Tibial nerve (tissue), 4 donors: ENCODE measurements at regions not wholly inside any gene's neighbourhood (a gene's known extent, or its start where the extent isn't known, plus 50 kb on each side); places are given as distances from the start of the nearest gene placed in this dataset.

Experiments used
- DNase-seq, 2 donors: peaks; one replicate each; pipeline ENCODE4 v3.0.0-alpha.2; 2019; ENCODE audit warnings: low spot score in 2 of 2
- H3K27ac ChIP-seq, 4 donors: fragments of 200-600 bp; sonication (generic) in 3 of 4; one replicate each; pipeline ENCODE4 v1.5.1; 2017 to 2019; ENCODE audit warnings: mild to moderate bottlenecking in 1 of 4
- H3K27me3 ChIP-seq, 2 donors: fragments of 200-600 bp; sonication (generic) in 1 of 2; one replicate each; pipeline versions ENCODE4 v1.5.1 to v1.6.0; 2017 to 2019
- H3K36me3 ChIP-seq, 3 donors: fragments of 200-600 bp; sonication (generic); one replicate each; pipeline ENCODE4 v1.5.1; 2018 to 2019
- H3K4me1 ChIP-seq, 4 donors: fragments of 200-600 bp; sonication (generic) in 3 of 4; one replicate each; pipeline ENCODE4 v1.5.1; 2017 to 2019
- H3K4me3 ChIP-seq, 4 donors: fragments of 200-600 bp; sonication (generic) in 3 of 4; one replicate each; pipeline ENCODE4 v1.5.1; 2017 to 2019; ENCODE audit warnings: mild to moderate bottlenecking in 1 of 4, moderate library complexity in 1 of 4
- H3K9me3 ChIP-seq, 4 donors: fragments of 200-600 bp; sonication (generic) in 3 of 4; one replicate each; pipeline ENCODE4 v1.5.1; 2017 to 2019
- EP300 ChIP-seq, 2 donors: sonication (generic); formaldehyde crosslinking; IDR thresholded peaks; one replicate each; pipeline ENCODE4 v1.6.1; 2017; ENCODE audit warnings: antibody characterized with exemption in 2 of 2, mild to moderate bottlenecking in 1 of 2
- POLR2A ChIP-seq, 2 donors: fragments of 450-650 bp; IDR thresholded peaks; one replicate each; pipeline ENCODE4 v1.6.1; 2017; ENCODE audit warnings: antibody characterized with exemption in 2 of 2, mild to moderate bottlenecking in 2 of 2, moderate library complexity in 2 of 2
- WGBS, 2 donors: methylation state at CpG; one replicate each; pipeline ENCODE4 v1.1.5; 2018; 5-methylcytosine and 5-hydroxymethylcytosine counted together
- TF ChIP-seq, protein P1 (sequence below), 5 experiments: fragments of 200-600 bp in 3 of 5; fragments of 450-650 bp in 2 of 5; sonication (generic) in 3 of 5; IDR thresholded peaks; one replicate each; pipeline ENCODE4 v1.5.1; 2016 to 2019; ENCODE audit warnings: antibody characterized with exemption in 5 of 5, mild to moderate bottlenecking in 3 of 5, moderate library complexity in 2 of 5

DNA sequence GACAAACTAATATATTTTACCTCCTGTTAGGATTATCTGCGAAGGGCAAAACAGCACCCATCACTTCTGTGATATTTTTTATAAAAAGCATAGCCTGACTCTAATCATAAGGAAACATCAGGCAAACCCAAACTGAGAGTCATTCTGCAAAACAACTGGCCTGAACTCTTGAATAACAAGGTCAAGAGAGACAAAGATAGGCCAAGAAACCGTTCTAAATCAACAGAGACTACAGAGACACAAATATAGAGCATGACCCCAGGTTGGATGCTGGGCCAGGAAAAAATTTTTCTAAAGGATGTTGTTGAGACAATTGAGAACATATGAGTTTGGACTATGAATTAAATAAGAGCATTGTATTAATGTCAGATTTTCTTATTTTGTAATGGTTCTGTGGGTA is 384.9 kb downstream of the NFIB start:
- no peak overlapping the region for H3K27ac ChIP-seq
- no peaks in the 10 kb centered on the region for H3K36me3 ChIP-seq
- no peak overlapping the region for H3K4me3 ChIP-seq
- H3K27me3 ChIP-seq = no peaks in the 10 kb centered on the region
- H3K9me3 ChIP-seq = no peaks in the 10 kb centered on the region
- 41 to 46% methylated on average over 2 of the region's 2 CpGs for WGBS, 2 donors
- no peak for DNase-seq
- H3K4me1 ChIP-seq = peaks cover 0 to 12% (median 0%) of the 10 kb centered on the region in 4 donors
- TF ChIP-seq POLR2A (IDR thresholded peaks at IDR 0.05) (no peak), EP300 (IDR thresholded peaks at IDR 0.05) (no peak)
- TF ChIP-seq, protein P1, sequence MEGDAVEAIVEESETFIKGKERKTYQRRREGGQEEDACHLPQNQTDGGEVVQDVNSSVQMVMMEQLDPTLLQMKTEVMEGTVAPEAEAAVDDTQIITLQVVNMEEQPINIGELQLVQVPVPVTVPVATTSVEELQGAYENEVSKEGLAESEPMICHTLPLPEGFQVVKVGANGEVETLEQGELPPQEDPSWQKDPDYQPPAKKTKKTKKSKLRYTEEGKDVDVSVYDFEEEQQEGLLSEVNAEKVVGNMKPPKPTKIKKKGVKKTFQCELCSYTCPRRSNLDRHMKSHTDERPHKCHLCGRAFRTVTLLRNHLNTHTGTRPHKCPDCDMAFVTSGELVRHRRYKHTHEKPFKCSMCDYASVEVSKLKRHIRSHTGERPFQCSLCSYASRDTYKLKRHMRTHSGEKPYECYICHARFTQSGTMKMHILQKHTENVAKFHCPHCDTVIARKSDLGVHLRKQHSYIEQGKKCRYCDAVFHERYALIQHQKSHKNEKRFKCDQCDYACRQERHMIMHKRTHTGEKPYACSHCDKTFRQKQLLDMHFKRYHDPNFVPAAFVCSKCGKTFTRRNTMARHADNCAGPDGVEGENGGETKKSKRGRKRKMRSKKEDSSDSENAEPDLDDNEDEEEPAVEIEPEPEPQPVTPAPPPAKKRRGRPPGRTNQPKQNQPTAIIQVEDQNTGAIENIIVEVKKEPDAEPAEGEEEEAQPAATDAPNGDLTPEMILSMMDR (IDR thresholded peaks at IDR 0.05) = no peak

DNA sequence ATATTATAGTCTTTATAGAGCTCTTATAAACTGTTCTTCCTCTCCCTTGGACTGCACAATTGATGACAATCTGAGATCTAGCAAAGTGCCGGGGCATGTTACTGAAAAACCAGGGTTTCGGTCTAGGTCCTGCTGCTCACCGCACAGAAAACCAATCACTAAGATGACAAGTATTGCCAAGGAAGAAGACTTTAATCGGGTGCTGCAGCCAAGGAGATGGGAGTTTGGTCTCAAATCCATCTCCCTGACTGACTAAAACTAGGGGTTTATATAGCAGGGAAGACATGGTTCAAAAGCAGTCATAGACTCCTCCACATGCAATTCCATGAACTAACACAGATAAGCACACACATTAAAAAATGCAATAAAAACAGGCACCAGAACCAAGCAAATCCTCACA is 390.6 kb downstream of the NFIB start:
- no peak overlapping the region for H3K4me3 ChIP-seq
- TF ChIP-seq POLR2A (IDR thresholded peaks at IDR 0.05) (no peak), EP300 (IDR thresholded peaks at IDR 0.05) (no peak)
- TF ChIP-seq, protein P1 (IDR thresholded peaks at IDR 0.05) = no peak
- H3K27me3 ChIP-seq = no peaks in the 10 kb centered on the region
- DNase-seq = no peak
- H3K27ac ChIP-seq = no peak overlapping the region
- no peaks in the 10 kb centered on the region for H3K9me3 ChIP-seq
- no peaks in the 10 kb centered on the region for H3K36me3 ChIP-seq
- 89 to 93% methylated on average over 4 of the region's 4 CpGs for WGBS, 2 donors
- H3K4me1 ChIP-seq = no peaks in the 10 kb centered on the region

DNA sequence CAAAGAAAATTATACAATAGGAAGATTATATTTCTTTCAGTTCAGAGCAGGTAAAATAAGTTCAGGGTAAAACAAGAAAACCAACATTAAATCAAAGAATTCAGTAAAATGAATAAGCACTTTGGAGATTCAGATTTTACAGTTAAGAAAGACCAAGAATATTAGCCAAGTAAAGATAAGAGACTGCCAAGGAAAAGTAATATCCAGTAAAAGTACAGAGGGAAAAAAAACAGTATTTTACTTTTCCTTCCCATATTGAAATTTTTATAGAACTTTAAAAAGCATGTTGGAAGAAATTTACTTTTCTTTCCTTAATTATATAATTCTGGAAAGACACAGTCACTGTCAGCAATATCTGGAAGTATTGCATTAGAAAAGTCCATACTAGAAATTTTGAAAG is 393.4 kb downstream of the NFIB start:
- no peak overlapping the region for H3K4me3 ChIP-seq
- no peaks in the 10 kb centered on the region for H3K27me3 ChIP-seq
- H3K27ac ChIP-seq = no peak overlapping the region
- no peaks in the 10 kb centered on the region for H3K9me3 ChIP-seq
- DNase-seq = no peak
- no peaks in the 10 kb centered on the region for H3K36me3 ChIP-seq
- H3K4me1 ChIP-seq = no peaks in the 10 kb centered on the region
- TF ChIP-seq, protein P1 (IDR thresholded peaks at IDR 0.05) = no peak
- TF ChIP-seq POLR2A (IDR thresholded peaks at IDR 0.05) (no peak), EP300 (IDR thresholded peaks at IDR 0.05) (no peak)

DNA sequence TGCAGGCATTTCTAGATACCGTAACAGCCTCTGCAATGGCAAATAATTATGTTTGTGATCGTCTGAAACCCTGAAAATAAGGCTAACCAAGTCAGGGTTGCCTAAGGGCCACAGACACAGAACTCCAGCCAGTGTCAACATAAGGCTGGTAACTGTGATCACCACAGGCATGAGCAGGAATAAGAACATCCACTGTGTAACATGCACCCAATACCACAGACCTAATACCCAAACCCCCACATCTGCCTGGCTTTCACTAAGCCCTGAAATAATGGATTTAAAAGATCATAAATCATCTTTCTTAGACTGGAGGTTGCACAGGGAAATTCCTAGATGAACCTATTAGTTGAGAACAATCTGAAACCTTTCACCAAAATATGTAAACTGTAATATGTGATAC is 394.5 kb downstream of the NFIB start:
- H3K27ac ChIP-seq = no peak overlapping the region
- H3K36me3 ChIP-seq = no peaks in the 10 kb centered on the region
- DNase-seq = no peak
- TF ChIP-seq POLR2A (IDR thresholded peaks at IDR 0.05) (no peak), EP300 (IDR thresholded peaks at IDR 0.05) (no peak)
- TF ChIP-seq, protein P1 (IDR thresholded peaks at IDR 0.05) = no peak
- no peaks in the 10 kb centered on the region for H3K9me3 ChIP-seq
- H3K4me1 ChIP-seq = no peaks in the 10 kb centered on the region
- no peak overlapping the region for H3K4me3 ChIP-seq
- no peaks in the 10 kb centered on the region for H3K27me3 ChIP-seq
- WGBS, 2 donors = 83 to 91% methylated on average over 2 of the region's 2 CpGs

DNA sequence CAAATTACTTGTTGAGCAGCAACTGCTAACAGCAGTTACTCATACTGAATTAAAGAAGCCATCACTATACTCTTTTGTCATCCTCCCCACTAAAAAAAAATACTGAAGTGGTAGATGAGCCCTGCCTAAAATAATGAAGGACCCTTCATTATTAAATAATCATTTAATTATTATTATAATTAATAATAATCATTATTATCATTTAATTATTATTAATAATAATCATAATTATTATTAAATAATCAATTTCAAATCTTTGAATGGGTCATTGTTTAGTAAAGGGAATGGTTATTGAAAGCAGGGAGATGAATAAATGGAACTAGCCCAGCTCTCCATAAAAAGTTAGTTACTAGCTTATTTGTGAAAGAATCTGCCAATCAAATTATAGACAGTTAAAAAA is 396.4 kb downstream of the NFIB start:
- H3K9me3 ChIP-seq = no peaks in the 10 kb centered on the region
- H3K27ac ChIP-seq = no peak overlapping the region
- H3K4me1 ChIP-seq = no peaks in the 10 kb centered on the region
- no peaks in the 10 kb centered on the region for H3K36me3 ChIP-seq
- TF ChIP-seq EP300 (IDR thresholded peaks at IDR 0.05) (no peak), POLR2A (IDR thresholded peaks at IDR 0.05) (no peak)
- TF ChIP-seq, protein P1 (IDR thresholded peaks at IDR 0.05) = no peak
- no peak for DNase-seq
- H3K4me3 ChIP-seq = no peak overlapping the region
- no peaks in the 10 kb centered on the region for H3K27me3 ChIP-seq
